ENCODE measurements at regions not wholly inside any gene's neighbourhood (a gene's known extent, or its start where the extent isn't known, plus 50 kb on each side); places are given as distances from the start of the nearest gene placed in this dataset.

GRCh38 chr3:194003114-194004057 lies 132.6 kb upstream of the HES1 start (continued):
- TF ChIP-seq ATF3 (IDR thresholded peaks at IDR 0.05) = peak; percentile 47
- peak; percentile 90 for TF ChIP-seq NR2F2 (IDR thresholded peaks at IDR 0.05)
- TF ChIP-seq HNF4A (conservative IDR thresholded peaks at IDR 0.05) = peak; percentile 23 to 32
- peak; percentile 47 to 56 for TF ChIP-seq RXRA (IDR thresholded peaks at IDR 0.05)
- TF ChIP-seq FOXA1 (IDR thresholded peaks at IDR 0.05) = peak; percentile 13
- TF ChIP-seq GABPA (IDR thresholded peaks at IDR 0.05 in 1 of 2, conservative IDR thresholded peaks at IDR 0.05 in 1 of 2) = no peak
- TF ChIP-seq YY1 (IDR thresholded peaks at IDR 0.05) = peak; percentile 30
- TF ChIP-seq FOXA2 (IDR thresholded peaks at IDR 0.05) = no peak
- TF ChIP-seq, protein P1, sequence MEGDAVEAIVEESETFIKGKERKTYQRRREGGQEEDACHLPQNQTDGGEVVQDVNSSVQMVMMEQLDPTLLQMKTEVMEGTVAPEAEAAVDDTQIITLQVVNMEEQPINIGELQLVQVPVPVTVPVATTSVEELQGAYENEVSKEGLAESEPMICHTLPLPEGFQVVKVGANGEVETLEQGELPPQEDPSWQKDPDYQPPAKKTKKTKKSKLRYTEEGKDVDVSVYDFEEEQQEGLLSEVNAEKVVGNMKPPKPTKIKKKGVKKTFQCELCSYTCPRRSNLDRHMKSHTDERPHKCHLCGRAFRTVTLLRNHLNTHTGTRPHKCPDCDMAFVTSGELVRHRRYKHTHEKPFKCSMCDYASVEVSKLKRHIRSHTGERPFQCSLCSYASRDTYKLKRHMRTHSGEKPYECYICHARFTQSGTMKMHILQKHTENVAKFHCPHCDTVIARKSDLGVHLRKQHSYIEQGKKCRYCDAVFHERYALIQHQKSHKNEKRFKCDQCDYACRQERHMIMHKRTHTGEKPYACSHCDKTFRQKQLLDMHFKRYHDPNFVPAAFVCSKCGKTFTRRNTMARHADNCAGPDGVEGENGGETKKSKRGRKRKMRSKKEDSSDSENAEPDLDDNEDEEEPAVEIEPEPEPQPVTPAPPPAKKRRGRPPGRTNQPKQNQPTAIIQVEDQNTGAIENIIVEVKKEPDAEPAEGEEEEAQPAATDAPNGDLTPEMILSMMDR (IDR thresholded peaks at IDR 0.05; ENCODE audit: low read depth, low read length, missing input control) = no peak
- peak; percentile 47 for TF ChIP-seq SP1 (IDR thresholded peaks at IDR 0.05)

DNA sequence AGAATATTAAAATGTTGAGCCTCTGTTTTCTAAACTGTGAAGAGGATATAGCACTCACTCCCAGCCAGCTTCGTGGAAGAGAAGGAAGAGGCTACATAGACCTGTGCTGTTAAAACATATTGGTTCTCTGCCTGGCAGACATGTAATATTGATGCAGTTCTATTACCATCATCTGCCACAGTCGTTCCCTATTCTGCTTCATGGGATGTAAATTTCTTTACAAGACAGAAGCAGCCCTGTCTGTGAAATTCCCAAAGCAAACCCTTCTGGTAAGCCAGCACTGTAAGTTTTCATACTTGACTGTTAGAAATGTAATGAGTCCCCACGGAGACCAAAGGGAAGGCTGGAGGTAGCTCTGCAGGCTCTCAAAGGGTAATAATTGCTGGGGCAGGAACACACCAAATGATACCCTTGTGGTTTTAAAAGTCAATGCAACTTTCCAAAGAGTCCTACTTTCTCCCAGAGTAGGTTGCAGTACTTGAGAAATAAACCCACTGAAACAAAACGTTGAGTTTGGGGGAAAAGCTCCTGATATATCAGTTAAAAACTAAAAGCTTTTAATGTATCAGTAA lies 129.9 kb upstream of the HES1 start:
- TF ChIP-seq, protein P2, sequence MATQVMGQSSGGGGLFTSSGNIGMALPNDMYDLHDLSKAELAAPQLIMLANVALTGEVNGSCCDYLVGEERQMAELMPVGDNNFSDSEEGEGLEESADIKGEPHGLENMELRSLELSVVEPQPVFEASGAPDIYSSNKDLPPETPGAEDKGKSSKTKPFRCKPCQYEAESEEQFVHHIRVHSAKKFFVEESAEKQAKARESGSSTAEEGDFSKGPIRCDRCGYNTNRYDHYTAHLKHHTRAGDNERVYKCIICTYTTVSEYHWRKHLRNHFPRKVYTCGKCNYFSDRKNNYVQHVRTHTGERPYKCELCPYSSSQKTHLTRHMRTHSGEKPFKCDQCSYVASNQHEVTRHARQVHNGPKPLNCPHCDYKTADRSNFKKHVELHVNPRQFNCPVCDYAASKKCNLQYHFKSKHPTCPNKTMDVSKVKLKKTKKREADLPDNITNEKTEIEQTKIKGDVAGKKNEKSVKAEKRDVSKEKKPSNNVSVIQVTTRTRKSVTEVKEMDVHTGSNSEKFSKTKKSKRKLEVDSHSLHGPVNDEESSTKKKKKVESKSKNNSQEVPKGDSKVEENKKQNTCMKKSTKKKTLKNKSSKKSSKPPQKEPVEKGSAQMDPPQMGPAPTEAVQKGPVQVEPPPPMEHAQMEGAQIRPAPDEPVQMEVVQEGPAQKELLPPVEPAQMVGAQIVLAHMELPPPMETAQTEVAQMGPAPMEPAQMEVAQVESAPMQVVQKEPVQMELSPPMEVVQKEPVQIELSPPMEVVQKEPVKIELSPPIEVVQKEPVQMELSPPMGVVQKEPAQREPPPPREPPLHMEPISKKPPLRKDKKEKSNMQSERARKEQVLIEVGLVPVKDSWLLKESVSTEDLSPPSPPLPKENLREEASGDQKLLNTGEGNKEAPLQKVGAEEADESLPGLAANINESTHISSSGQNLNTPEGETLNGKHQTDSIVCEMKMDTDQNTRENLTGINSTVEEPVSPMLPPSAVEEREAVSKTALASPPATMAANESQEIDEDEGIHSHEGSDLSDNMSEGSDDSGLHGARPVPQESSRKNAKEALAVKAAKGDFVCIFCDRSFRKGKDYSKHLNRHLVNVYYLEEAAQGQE (IDR thresholded peaks at IDR 0.05) = no peak
- TF ChIP-seq, protein P1 (IDR thresholded peaks at IDR 0.05; ENCODE audit: low read depth, low read length, missing input control) = peak; percentile 2
- TF ChIP-seq FOXA1 (IDR thresholded peaks at IDR 0.05) = no peak
- H3K9ac ChIP-seq (ENCODE audit: low read depth in 1 of 2, low read length in 2 of 2) = no peak overlapping the region
- 66% methylated on average over 4 of the region's 4 CpGs for WGBS
- H3K9me3 ChIP-seq (ENCODE audit: control insufficient read depth in 4 of 4, low read length in 3 of 4) = no peaks in the 10 kb centered on the region
- no peak overlapping the region for H3K4me3 ChIP-seq (ENCODE audit: low read depth in 1 of 3, low read length in 3 of 3)
- H3K27me3 ChIP-seq (ENCODE audit: control insufficient read depth in 4 of 4, insufficient read depth in 4 of 4, low read length in 3 of 4) = no peaks in the 10 kb centered on the region
- no peak overlapping the region for H3K27ac ChIP-seq (ENCODE audit: low read depth in 1 of 2, low read length in 2 of 2)
- H3K4me1 ChIP-seq (ENCODE audit: control insufficient read depth in 4 of 4, insufficient read depth in 4 of 4, low read length in 3 of 4) = peaks cover 6 to 11% (median 9%) of the 10 kb centered on the region in 4 donors
- no peaks in the 10 kb centered on the region for H3K36me3 ChIP-seq (ENCODE audit: control insufficient read depth in 4 of 4, insufficient read depth in 3 of 4, low read depth in 1 of 4, low read length in 3 of 4)
- no peak for DNase-seq (ENCODE audit: low spot score)

Data from liver (tissue), 8 donors.